Activated CD8-positive, alpha-beta memory T cell treated with anti-CD3 and anti-CD28 coated beads, Interleukin-2, amount 50 U/mL, for 24 hours (primary cell): ENCODE measurements at regions not wholly inside any gene's neighbourhood (a gene's known extent, or its start where the extent isn't known, plus 50 kb on each side); places are given as distances from the start of the nearest gene placed in this dataset.

Source experiments
- DNase-seq: peaks from one replicate; pipeline ENCODE4 v3.0.0-alpha.2; 2020; ENCODE audit errors: extremely low read depth

DNA sequence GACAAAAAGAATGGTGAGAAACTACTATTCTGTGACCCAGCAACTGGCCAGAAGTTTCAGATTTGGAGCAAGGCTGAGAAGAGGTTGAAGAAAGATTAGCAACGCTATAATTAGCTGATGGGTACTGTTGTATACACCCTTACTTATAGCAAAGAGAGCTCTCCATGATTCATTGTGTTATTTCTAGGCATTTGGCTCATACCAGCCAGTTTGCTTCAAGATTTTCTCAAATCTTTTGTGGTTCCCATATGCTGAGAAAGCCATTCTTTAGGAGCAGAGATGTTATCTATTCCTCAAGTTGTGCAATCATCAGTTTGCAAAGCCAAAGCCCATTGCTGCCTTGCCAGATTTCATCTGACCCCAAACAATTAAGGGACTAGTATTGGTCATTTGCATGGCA is 179.4 kb downstream of the ETS1 start:
- no peak for DNase-seq

DNA sequence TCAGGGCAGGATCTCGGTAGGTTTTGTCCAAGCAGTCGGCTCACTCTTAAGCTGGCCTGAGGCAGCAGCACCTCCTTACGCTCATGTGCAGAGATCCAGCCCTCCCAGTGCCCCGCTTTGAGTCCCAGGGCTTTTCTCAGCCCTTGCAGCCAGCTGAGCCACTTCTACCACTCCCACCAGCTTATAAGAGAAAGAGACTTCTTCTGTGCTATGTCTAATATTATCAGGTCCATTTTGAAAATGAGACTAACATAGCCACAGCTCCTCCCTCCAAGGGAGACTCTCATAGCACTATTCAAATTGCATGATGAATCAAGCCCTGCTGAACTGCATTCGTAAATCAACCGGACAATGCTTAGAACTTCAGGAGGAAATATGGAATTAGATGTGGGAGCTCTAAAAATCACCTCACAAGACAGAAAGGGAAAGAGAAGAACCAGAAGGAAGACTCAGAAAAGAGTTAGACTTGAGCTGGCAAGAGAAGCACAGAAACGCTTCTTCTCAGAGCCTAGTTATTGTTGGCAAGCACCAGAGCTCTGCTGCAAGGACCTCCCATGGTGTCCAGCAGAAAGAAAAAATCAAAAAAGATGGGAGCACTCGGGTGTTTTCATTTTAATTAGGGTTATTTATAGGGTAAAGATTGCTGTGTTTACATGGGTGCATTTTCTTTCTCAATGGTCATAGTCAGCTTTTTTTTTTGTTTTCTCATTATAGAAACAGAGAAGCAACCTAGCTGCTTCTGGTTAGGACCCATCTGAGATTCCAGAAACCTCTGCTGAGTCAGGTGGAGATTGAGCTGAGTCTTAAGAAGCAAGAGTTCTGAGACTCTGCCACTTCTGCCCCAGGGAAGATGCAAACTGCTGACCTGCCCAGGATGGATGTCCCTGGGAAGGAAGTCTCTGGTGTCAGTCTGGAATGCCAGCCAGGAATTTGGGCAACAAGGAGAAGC is 181.4 kb downstream of the ETS1 start:
- DNase-seq: no peak

DNA sequence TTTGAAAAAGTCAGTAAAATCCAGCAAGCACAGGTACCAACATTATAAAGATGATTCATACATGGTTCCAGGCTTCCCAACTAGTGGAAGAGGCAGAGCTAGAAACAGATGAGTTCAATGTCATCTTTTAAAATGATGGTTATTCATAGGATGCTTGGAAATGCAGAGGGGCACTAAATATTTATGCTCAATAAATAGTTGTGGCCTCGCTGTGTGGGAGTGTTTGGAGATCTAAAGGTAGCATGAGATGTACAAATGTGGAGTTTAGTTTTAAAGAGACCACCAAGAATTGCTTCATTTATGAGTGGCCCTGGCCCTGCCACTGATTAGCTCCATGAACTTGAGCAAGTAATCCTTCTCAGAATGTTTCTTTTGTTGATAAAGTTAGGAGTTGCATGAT is 182.2 kb downstream of the ETS1 start:
- DNase-seq: no peak

DNA sequence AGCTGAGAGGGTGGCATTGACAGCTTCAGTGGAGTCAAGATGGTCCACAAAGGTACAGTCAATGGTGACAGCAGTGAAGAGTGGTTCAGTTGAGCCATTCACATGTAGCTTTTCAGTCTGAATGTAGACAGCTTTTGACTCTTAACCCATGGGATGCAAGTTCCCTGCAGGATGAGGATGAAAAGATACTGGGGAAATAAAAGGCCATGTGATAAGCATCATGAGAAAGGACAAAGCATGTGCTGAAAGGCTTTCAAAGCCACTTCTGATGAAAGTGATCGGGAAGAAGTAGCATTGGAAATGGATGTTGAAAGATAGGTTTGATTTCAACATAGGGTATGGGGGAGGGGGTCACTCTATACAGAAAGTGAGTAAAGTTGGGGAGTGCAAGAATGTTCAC is 182.9 kb downstream of the ETS1 start:
- no peak for DNase-seq

DNA sequence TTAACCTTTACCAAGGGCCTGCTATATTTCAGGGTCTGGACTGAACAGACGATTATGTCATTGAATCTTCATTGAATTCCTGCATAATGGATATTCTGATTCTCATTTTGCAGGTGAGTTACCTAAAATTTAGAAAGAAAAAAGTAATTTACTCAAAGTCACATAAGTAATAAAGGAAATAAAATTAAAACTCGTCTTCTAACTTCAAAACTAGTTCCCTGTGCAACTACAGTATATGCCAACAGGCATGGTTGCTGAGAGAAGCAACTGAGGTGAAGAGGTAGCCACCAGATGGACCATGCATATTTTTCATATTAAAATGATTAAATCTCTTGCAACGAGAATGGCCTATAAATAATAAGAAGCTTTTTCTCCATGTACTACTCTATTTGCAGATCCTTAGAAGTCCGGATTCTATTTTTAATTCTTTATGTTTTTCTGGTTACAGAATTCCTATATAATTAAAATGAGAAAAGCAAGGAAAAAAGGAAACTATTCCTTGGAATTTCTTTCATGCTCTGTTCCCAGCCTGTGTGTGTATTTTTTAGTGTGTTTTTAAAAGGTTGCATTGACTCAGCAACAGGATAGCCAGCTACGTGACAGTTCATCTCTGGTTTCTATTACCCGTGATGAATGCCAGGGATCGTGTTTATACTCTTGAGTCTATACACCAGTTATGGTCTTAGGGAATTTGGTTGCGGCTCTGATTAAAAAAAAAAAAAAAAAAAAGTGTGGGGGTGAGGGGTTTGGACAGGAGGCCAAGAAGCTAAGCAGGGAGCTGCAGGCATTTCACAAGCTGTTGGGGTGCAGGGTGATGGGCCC is 186.8 kb downstream of the ETS1 start:
- DNase-seq: no peak

DNA sequence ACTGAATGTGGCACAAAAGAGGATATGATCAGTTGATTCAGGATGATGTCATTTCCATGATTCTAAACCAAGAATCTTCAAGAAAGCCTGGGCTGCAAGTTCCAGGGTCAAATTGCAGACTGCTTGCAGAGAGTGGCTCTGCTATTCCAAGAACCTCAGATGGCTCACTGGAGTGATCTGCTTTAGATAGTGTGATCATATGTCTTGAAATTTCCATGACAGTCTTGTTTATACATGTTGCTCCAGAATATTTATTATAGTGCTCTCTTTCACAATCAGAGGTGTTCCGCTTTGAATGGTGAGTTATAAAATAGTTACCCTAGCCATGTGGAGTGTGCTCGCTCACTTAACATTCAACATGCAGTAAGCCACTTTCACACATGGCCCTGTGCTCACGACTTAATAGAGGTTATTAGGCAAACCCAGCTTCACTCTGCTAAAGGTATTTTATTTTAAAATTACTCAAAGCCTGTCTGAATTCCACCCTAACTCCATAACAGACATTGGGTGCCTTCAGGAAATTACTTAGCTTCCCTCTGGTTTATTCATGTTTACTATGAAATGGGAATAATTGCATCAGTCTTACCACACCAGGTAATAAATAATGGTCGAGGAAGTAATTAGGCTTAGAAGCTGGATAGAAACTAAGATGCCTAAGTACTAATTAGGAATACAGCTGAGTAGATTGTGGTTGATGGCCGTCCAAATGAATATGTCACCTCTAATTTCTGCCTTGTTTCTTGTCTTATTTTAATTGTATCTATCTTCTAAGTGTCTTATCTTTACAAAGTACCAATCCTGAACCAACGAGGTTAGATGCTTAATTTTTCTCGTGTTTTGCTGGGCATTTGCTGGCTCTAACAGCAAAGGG is 187.9 kb downstream of the ETS1 start:
- no peak for DNase-seq

DNA sequence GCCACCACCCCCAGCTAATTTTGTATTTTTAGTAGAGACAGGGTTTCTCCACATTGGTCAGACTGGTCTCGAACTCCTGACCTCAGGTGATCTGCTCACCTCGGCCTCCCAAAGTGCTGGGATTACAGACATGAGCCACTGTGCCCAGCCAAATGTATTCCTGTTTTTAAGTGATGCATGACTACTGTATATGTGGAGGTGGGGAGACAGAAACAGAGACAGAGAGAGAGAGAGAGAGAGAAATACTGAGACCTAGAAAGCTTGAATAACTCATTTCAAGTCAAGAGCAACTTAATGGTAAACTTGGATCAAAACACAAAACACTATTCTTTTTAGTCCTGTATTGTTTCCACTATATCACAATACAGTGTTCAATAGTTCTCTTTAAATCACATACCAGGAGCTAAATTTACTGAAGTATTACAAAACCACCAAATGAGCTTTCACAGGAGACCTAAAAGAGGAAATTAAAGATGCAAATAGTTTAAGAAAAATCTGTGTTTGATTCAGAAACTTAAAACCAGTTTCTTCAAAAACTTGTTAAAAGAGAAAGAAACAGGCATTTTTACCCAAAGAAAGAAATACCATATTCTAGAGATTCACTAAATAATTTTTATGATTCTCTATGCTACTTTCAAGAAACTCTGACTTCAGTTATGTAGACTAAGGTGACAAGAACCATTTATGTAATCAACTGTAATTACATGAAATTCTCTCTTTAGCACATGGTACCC is 188.7 kb downstream of the ETS1 start:
- DNase-seq: no peak

DNA sequence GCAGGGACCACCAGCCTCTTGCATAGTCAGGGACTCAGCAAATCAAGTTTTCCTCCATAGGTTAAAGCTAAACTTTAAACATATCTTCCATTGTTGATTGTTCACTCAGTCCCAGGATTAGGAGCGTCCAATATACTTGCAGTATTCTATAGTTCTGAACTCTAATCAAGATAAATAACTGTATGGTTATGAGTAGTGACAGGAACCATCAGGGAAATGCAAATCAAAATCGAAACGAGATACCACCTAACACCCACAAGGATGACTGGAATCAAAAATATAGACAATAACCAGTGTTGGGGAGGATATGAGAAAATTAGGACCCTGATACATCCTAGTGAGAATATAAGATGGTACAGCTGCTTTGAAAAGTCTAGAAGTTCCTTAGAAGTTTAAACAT is 190.0 kb downstream of the ETS1 start:
- DNase-seq: no peak

DNA sequence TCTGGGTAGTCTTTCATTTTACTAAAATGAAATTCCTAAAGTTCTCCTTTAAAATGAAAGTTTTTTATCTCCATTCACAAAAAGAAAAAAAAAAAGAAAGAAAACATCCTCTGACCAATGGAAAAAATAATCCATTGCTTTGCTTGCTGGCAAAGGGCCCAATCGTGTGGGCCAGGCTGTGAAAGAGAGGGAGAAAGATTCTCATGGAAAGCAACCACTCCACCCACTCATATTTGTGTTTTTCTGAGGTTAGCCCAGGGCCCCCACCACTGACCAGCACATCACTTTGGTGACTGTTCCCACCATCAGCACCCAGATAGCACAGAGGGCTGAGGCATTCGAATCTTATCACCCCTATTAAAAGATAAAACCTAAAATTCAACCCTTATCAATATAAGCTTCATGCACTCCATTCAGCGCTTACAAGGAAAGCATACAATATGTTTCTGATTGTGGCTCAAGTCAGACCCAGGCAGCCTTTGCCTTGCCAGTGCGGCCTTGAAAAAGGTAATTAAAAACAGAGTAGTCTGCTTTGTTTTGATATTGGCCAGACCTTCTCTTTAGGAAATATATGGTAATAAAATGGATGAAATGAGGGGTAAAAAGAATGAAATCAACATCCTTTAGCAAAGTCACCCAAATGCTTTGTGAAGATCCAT is 192.8 kb downstream of the ETS1 start:
- DNase-seq: no peak

DNA sequence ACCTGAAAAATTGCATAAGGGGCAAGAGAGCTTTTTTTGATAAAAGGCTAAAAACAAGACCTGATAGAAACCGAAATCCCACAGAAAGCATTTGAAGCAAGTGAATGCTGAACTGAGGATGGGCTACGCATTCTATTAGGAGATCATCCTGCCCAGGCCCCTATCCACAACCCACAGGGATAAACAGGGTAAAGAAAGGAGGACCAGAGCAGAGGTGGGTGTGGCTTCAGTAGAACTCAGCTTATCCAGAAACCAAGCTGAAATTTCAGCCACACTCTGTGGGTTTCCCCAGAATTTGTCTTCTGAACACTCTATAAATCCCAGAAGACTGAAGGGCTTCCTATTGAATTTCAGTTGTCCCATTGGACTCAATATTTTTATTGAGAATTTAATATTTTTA is 195.1 kb downstream of the ETS1 start:
- DNase-seq: no peak

DNA sequence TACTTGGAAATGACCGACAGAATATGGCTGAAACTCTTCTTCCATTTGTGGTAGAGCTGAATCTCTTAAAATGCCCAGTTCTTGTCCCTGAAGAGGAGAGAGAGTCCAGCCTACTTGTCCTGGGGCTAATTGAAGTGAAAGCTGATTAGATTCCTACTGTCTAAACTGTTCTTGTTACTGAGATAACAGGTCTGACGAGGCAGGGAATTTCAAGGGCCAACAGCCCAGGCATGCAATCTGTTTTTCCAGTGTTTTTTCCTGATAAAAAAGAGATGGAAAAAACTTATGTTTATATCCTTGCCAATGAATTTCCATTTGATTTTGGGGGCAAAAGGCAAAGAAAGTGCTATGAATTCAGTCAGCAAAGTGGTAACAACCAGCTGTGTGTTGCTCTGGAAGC is 195.5 kb downstream of the ETS1 start:
- no peak for DNase-seq

DNA sequence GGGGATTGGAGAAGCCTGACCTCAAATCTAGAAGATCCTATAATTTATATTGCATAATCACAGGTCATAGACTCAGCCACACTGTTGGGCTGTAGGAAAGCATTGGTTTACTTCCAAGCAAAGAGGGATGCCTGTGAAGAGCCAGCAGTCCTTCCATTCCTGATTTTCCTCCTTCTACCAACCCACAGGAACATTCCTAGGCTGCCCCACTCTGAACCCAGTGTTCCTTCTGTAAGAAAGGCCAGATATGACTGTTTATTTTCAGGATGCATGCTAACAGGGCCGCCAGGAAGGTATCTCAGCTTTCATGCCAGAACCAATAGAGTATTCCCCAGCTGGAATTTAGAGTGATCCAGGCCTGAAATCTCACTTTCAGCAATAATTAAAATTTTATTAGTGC is 197.1 kb downstream of the ETS1 start:
- DNase-seq: no peak

DNA sequence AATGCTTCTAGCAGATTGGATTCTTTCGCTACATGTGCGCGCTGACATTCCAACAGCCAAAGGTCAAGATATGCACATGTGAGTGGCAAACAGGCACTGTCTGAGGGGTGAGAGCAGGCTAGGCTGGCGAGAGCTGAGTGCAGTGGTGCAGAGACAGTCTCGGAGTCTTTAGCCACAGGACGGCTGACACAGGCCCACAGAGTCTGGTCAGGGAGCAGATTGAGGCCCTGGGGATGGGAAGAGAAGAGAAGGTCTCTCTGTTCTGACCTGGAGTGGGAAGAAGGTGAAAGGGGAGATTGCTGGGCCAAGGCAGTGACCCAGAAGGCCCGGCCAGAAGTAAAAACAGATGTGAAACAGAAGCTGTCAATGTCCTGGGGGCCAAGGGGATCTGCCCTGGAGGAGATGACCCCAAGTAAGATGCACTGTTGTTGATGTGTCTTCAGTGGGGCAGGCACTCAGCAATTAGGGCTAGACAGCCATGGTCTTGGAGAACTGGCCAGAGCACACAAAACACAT is 197.8 kb downstream of the ETS1 start:
- no peak for DNase-seq

DNA sequence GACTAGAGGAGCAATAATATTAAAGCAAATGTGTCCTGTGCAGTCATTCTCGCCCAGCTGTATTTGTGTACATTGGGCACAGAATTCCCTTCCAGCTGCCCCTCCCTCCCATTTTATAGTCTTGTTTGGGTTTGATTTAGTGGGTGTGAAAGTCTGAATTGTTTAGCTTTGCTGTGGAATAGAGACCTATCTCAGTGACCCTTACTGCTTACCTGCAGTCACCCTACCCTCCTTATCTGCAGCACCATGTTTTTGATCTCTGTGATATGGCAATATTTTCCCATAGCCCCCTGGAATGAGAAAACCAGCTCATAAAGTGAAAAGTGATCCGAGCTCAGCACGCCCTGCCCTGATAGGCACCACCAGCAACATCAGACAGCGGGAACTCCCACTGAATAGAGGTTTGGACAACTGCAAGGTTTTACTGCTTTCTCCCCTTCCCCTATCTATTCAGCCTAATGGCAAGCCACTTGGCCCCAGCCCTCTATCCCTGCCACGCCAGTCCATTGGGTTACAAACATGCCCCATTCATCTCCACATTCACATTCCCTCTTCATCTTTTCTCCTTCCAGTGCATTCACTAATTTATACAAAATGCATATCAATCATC is 199.0 kb downstream of the ETS1 start:
- no peak for DNase-seq

DNA sequence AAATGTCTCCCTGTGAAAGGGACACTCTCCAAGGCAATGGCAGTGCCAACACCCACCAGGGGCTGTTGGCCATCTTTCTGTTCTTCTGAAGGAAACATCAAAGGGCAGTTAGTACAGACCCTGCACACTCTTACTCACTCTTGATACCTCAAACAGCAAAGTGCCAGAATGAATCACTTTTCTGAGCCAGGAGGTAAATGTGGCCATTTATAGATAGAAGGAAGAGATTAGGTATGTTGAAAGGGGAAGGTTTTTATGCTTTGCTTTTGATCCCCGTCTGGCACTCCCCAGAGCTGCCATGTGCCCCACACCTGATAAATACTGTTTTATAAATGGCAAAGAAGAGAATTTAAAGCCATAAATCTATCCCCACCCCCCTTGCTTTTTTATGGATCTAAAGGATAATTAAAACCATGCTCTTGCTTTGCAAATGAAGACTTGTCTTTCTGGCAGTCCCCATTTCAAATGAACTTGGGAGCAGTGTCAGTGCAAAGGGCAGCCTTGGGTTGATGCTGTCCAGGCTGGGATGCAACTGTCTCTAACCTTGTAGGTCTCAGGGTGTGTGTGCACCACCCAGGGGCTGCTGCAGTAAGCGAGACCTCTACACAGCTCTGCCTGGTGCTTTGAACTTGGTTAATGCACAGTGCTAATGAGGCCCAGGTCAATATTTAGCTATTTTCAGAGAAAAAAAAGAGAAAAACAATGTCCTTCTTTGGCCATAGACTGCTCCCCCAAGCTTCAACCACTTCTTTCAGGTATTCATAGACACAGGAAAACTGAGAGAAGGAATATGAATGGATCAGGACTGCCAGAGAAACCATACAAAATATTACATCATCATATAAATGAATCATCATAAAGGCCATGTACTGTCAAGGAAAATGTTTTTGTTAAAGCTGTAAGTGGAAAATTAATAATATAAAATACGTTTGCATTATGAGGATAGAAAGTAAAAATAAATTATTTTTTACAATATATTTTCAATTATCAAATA is 207.5 kb downstream of the ETS1 start:
- DNase-seq: no peak

DNA sequence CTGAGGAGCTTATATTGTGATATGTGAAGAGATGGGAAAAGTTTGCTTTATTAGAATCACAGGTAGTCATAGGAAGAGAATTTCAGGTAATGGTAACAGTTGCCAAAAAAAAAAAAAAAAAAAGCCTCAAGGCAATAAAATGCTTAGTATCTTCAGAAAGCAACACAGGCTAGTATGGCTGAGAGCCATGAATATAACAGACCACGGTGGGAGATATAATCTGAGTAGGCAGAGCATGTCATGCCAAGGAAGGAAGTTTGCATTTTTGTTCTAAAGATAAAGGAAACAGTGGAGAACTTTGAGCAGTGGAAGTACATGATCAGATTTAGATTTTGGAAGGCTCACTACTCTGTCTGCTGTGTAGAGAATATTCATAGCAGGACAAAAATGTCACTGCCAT is 211.4 kb downstream of the ETS1 start:
- DNase-seq: no peak

DNA sequence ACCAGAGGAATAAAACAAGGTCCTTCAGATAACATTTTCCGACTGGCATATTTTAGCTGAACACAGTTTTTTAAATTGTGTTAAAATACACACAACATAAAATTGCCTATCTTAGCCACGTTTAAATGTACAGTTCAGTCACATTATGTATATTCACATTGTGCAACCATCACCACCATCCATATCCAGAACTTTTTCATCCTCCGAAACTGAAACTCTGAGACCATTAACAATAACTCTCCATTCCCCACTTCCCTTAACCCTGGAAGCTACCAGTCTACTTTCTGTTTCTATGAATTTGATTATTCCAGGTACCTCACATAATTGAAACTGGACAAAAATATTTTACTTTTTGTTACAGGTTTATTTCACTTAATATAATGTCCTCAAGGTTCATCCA is 213.3 kb downstream of the ETS1 start:
- DNase-seq: no peak

DNA sequence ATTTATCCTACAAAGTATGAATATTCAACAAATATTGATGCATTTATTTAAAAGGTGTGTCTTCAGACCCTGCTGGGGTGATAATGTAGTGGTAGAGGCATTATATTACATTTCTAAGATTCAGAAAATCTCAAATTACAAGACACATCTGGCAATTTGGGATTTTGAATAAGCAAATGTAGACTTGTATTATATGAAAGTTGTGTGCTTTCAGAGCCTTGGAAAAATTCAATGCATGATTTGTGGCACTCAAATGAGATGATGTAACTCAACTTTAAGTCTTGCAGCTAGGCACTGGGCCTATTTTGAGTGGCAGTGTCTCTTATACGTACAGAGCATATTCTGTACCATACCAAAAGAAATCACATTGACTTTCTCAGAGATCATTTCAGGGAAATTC is 214.4 kb downstream of the ETS1 start:
- no peak for DNase-seq

DNA sequence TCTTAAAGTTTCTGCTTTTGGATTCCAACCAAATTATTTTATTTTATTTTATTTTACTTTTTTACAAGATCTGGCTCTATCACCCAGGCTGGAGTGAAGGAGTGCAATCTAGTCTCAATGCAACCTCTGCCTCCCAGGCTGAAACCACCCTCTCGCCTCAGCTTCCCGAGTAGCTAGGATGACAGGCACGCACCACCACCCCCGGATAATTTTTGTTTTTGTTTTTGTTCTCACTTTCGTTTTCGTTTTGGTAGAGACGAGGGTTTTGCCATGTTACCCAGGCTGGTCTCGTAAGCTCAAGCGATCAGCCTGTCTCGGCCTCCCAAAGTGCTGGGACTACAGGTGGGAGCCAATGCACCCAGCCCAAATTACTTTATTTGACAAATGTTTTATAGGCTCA is 219.8 kb downstream of the ETS1 start:
- DNase-seq: no peak
